GM19239 (cell line): ENCODE measurements at regions not wholly inside any gene's neighbourhood (a gene's known extent, or its start where the extent isn't known, plus 50 kb on each side); places are given as distances from the start of the nearest gene placed in this dataset.

Source experiments
- DNase-seq: peaks from one replicate; pipeline ENCODE4 v3.0.0; 2011; ENCODE audit warnings: low spot score; ENCODE audit not compliant: insufficient read length
- FAIRE-seq: peaks from 2 replicates; lab custom pipeline; 2011; peaks lifted over from hg19 to GRCh38; lab: Jason Lieb, UNC

GRCh38 chr2:177148477-177149154, 64.0 kb upstream of the HNRNPA3 start:
- peak; percentile 96 for FAIRE-seq
- DNase-seq = peak; percentile 34

- no peak for FAIRE-seq
- DNase-seq = no peak
These were observed 63.5 kb upstream of the HNRNPA3 start for GRCh38 chr2:177149155-177149503.

- no peak for DNase-seq
- no peak for FAIRE-seq
These were observed 58.8 kb upstream of the HNRNPA3 start for GRCh38 chr2:177153805-177154204.

GRCh38 chr2:177154809-177155208, 57.8 kb upstream of the HNRNPA3 start:
- no peak for FAIRE-seq
- no peak for DNase-seq

GRCh38 chr2:177155631-177156030, 57.0 kb upstream of the HNRNPA3 start:
- FAIRE-seq = no peak

GRCh38 chr2:177161741-177162460, 50.7 kb upstream of the HNRNPA3 start:
- FAIRE-seq (peak; percentile 78), DNase-seq (no peak)

More at GRCh38 chr2:177155631-177156030, 57.0 kb upstream of the HNRNPA3 start:
- no peak for DNase-seq
